ENCODE measurements at regions not wholly inside any gene's neighbourhood (a gene's known extent, or its start where the extent isn't known, plus 50 kb on each side); places are given as distances from the start of the nearest gene placed in this dataset.

DNA sequence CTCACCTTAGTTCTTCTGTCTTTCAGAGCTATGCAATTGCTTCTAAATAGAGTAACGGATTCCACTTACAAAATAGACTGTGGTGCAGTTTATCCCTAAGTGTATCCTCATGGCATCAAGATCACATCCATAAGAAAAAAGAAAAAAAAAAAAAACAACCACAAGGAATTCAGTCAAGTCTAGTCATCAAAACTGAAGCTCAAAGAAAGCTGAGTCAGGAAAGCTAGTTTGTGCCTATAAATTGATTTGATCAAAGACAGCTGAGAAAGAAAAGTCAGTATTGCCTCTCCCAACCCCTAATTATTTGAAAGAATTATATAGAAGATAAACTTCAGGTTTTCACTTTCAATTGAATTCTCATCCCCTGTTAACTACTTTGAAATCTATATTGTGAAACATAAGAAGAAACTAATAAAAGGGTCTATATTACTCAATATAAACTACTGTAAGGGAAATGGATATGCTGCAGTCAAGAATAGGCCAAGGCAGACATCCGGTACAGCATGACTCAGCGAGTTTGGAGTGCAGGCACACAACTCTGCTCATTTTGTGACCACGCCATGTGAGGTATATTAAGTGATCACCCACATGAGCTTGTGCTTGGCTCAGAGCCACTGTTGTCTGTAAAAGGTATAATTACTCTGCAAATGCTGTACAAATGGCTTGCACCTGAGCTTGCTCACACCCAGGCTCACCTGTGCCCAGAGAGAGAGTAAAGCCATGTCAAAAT, 568.1 kb upstream of the CRIM1 start:
- WGBS, 2 donors = 78 to 84% methylated on average over 4 of the region's 4 CpGs
- TF ChIP-seq, protein P1, sequence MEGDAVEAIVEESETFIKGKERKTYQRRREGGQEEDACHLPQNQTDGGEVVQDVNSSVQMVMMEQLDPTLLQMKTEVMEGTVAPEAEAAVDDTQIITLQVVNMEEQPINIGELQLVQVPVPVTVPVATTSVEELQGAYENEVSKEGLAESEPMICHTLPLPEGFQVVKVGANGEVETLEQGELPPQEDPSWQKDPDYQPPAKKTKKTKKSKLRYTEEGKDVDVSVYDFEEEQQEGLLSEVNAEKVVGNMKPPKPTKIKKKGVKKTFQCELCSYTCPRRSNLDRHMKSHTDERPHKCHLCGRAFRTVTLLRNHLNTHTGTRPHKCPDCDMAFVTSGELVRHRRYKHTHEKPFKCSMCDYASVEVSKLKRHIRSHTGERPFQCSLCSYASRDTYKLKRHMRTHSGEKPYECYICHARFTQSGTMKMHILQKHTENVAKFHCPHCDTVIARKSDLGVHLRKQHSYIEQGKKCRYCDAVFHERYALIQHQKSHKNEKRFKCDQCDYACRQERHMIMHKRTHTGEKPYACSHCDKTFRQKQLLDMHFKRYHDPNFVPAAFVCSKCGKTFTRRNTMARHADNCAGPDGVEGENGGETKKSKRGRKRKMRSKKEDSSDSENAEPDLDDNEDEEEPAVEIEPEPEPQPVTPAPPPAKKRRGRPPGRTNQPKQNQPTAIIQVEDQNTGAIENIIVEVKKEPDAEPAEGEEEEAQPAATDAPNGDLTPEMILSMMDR (IDR thresholded peaks at IDR 0.05) = no peak
- Histone ChIP-seq H3K9me3 (peaks cover 0 to 14% (median 0%) of the 10 kb centered on the region in 11 donors), H3K27ac (no peak overlapping the region), H3K4me1 (no peaks in the 10 kb centered on the region), H3K36me3 (no peaks in the 10 kb centered on the region), H3K27me3 (no peaks in the 10 kb centered on the region), H3K4me3 (no peak overlapping the region)
- no peak for ATAC-seq
- intact Hi-C loops (cut with DNase I) = no loop called here
- no peak for DNase-seq

DNA sequence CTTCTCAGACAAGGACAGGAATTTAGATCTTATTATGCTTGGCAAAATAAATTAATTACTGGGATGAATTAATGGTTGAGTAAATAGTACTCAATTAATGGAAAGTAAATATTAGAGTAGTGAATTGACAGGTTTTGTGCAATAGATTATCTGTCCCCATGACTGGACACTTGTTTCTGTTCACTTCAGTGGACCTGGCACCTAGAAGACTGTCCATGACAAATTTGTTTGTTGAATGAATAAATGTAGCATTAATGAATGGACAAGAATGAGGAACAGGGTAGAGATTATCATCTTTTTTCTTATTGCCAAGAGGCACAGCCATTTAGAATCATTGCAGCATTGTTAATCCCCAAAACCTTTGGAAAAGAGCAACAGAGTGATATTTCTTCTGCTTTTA, 570.0 kb upstream of the CRIM1 start:
- no peaks in the 10 kb centered on the region for H3K27me3 ChIP-seq
- ATAC-seq (no peak), DNase-seq (no peak)
- no peak overlapping the region for H3K27ac ChIP-seq
- TF ChIP-seq, protein P1 (IDR thresholded peaks at IDR 0.05) = no peak
- no peaks in the 10 kb centered on the region for H3K4me1 ChIP-seq
- intact Hi-C loops (cut with DNase I) = no loop called here
- no peak overlapping the region for H3K4me3 ChIP-seq
- H3K9me3 ChIP-seq = peaks cover 0 to 15% (median 0%) of the 10 kb centered on the region in 11 donors
- H3K36me3 ChIP-seq = no peaks in the 10 kb centered on the region

DNA sequence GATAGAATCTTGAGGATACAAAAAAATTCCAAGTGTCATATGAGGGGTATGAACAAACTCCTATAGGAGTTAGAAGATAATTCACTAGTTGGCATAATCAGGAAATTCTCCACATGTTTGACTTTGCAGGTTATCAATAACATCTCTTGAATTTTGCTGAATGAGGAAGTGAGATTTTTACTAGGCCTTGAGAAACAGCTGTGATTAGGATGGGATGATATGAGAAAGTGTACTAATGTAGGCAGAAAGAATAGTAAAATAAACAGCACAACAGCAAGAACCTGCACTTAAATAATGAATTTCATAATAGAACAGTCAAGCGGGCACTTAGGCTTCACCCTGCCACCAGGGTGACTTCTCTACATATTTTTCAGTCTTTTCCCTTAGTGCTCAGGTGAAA, 570.8 kb upstream of the CRIM1 start:
- H3K27me3 ChIP-seq = no peaks in the 10 kb centered on the region
- TF ChIP-seq, protein P1 (IDR thresholded peaks at IDR 0.05) = no peak
- DNase-seq (no peak), ATAC-seq (no peak)
- no peak overlapping the region for H3K4me3 ChIP-seq
- WGBS, 2 donors = 83 to 86% methylated on average over 1 of the region's 1 CpG
- peaks cover 0 to 15% (median 0%) of the 10 kb centered on the region in 11 donors for H3K9me3 ChIP-seq
- no peaks in the 10 kb centered on the region for H3K4me1 ChIP-seq
- no peaks in the 10 kb centered on the region for H3K36me3 ChIP-seq
- H3K27ac ChIP-seq = no peak overlapping the region
- intact Hi-C loops (cut with DNase I) = no loop called here

DNA sequence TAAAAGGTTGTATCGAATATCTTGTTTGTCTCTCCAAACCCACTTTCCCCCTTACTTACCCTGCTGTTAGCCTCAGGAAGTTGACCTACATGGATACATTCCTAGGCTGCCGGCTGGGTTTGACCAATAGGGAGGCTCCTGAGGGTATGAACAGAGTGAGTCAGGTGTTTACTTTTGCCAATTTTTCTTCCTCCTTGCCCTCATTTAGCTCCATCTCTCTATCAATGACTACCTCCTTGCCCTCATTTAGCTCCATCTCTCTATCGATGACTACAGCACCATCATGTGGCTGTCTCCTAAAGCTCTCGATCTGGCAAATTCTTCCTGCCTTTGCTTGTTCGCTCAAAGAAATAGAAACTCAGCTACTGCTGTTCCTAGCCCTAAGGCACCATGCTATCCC, 571.9 kb upstream of the CRIM1 start:
- TF ChIP-seq, protein P1 (IDR thresholded peaks at IDR 0.05) = no peak
- intact Hi-C loops (cut with DNase I) = no loop called here
- Histone ChIP-seq H3K27me3 (no peaks in the 10 kb centered on the region), H3K9me3 (peaks cover 0 to 15% (median 0%) of the 10 kb centered on the region in 11 donors), H3K27ac (no peak overlapping the region), H3K4me1 (no peaks in the 10 kb centered on the region), H3K4me3 (no peak overlapping the region), H3K36me3 (no peaks in the 10 kb centered on the region)
- DNase-seq (no peak), ATAC-seq (no peak)
- 81 to 84% methylated on average over 5 of the region's 5 CpGs for WGBS, 2 donors

All from heart right ventricle (tissue), 16 donors.